ENCODE measurements at regions not wholly inside any gene's neighbourhood (a gene's known extent, or its start where the extent isn't known, plus 50 kb on each side); places are given as distances from the start of the nearest gene placed in this dataset.

GRCh38 chr3:153287017-153287416 is 125.0 kb downstream of the RAP2B start:
- TF ChIP-seq CTCF (tag by site-specific recombination; IDR thresholded peaks at IDR 0.05) (no peak), ZNF560 (tag by site-specific recombination; IDR thresholded peaks at IDR 0.05; ENCODE audit: borderline replicate concordance) (no peak), ZBTB10 (tag by site-specific recombination; IDR thresholded peaks at IDR 0.05) (no peak)

Measured in HEK293 (cell line).